Right hindlimb (tissue), 1 donor: ENCODE measurements at regions not wholly inside any gene's neighbourhood (a gene's known extent, or its start where the extent isn't known, plus 50 kb on each side); places are given as distances from the start of the nearest gene placed in this dataset.
"Not testable (repeated sequence)": the region's sequence is repeated elsewhere in the genome, so short reads cannot be mapped to it uniquely, and the experiment has no call there.

Source experiments
- DNase-seq: peaks from one replicate; pipeline ENCODE4 v3.0.0-alpha.2; 2018

DNA sequence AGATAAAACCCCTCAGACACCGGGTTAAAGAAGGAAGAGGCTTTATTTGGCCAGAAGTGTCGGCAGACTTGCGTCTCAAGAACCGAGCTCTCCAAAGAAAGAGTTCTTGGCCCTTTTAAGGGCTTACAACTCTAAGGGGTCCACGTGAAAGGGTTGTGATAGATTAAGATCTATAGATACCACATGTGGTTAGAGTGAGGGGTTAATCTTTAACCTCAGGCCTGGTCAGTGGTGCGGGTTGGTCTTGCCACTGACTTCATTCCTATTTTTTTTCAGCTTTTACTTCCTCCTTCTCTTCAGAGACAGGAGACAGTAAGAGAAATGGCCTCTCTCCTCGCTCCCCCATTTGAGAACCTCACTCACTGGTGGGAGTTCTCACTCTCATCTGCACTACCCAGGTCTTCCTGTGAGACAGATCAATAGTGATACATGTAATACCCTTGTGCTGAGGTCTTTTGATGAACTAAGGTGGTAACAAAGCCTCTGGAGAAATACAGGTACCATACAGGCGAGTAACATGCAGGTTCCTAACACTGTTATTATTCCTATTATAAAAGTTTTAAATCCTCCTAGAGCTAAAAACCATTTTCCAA is 52.4 kb upstream of the COX7C start:
- no peak for DNase-seq

DNA sequence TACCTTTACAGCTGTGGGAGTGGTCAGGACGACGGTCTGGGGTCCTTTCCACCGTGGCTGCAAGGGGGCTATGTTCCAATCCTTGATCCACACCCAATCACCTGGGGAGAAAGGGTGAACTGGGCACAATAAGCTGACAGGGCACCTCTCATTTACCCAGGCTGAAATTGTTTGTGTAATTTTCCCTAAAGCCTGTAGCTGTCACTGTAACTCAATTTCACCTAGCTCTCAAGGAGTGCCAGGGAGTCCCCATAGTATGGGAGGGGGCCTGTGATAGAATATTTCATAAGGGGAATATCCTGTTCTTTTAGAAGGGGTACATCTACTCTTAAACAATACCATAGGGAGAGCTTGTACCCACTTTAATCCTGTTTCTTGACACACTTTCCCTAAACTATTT is 51.7 kb upstream of the COX7C start:
- DNase-seq, result not testable (repeated sequence)
